HG02571 (cell line): ENCODE measurements at regions not wholly inside any gene's neighbourhood (a gene's known extent, or its start where the extent isn't known, plus 50 kb on each side); places are given as distances from the start of the nearest gene placed in this dataset.
"Not testable (repeated sequence)": the region's sequence is repeated elsewhere in the genome, so short reads cannot be mapped to it uniquely, and the experiment has no call there.

Experiments used
- ATAC-seq: cut with Tn5 transposase; IDR thresholded peaks from one replicate; pipeline ENCODE4 v1.9.1; 2021; ENCODE audit warnings: mild to moderate bottlenecking, moderate library complexity; ENCODE audit not compliant: unreplicated experiment

DNA sequence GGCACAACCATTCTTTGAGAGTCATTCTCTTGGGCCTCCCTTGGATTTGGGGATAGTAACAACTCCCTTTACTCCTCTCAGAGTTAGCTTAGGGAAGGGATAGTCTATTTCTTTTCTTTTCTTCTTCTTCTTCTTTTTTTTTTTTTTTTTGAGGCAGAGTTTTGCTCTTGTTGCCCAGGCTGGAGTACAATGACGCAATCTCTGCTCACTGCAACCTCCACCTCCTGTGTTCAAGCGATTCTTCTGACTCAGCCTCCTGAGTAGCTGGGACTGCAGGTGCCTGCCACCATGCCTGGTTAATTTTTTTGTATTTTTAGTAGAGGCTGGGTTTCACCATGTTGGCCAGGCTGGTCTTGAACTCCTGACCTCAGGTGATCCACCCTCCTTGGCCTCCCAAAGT lies 465.8 kb downstream of the PLCL1 start:
- ATAC-seq, result not testable (repeated sequence)

DNA sequence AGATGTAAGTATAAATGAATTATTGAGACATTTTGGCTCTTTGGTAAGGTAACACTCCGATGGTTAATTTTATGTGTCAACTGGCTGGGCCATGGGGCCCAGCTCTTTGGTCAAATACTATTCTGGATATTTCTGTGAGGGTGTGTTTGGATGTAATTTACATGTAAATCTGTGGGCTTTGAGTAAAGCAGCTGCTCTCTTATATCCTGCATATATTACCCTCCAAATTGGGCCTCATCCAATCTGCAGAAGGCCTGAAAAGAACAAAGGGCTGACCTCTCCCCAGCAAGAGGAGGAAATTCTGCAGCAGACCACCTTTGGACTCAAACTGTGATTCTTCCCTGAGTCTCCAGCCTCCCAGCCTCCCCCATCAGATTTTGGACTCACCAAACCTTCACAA lies 464.1 kb downstream of the PLCL1 start:
- no peak for ATAC-seq

DNA sequence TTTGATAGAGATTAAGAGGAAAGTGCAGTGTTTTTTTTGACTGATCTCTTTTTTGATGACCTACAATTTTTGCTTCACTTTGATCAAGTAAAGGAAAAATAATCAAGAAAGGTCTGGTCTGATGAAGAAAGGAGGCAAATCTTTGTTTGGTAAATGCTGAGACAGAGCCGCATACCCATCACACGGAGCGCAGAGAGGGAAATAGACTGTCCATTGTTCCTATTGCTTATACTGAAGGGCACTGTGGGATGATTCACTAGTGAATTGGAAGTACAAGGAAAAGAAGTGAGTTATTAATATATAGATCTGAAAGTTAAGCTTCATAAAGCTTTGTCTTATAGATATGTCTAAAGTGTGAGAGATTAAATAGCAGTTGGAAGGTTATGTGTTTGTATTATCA lies 455.1 kb downstream of the PLCL1 start:
- ATAC-seq, result no peak

DNA sequence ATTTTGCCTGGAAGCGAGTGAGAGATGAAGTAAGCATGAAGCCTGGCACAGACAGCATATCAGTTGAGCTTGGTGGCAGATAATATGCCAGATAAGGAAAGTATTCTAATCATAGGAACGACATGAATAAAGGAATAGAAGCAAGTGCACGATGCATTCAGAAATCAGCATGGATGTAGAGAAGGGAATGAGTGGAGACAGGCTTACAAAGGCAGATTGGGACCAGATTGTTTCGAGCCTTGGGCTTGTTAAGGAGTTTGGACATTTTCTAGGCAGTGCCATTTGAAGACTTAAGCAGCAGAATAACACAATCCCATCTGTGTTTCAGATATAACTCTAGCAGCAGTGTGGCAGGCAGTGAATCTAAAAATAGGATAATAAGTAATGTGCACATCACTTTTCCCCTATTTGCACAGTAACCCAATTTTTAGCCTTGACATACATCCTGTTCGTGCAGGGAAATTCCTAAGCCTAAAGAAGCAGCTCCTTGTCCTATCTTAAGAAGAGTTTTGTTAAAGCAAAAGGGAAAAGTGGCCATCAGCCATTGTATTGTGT lies 450.2 kb downstream of the PLCL1 start:
- no peak for ATAC-seq

DNA sequence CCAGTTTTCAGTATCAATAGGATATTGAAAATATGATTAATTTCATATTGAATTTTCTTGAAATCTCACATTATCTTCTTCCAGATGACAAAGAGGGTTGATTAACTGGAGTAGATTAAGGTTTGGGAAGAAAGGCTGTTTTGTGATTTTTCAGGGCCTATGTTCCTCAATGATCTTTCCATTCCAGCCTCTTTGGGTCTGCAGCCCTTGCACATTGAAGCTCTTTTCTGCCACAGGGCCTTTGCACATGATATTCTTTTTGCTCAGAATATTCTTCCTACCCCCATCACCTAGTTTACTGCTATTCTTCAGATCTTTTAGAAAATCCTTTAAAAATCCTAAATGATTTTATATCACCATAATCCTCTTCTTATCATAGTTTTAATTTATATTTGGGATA lies 449.6 kb downstream of the PLCL1 start:
- ATAC-seq, result no peak

DNA sequence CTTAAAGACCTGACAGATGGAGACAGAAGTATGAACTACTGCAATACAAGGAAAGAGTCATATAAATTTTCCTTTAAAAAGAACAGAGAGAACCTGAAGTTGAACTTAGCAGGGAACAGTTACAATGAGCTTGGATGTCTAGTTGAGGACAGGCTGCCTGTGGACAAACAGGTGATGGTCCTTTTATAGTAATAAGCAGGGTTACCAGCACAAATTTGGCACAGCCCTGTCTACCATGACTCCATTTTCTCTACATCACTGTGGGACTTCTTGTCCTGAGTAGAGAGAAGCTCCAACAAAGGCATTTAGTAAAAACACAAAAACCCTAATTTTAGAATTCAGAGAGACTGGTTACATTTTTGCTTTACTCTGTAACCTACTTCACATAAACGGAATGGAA lies 448.1 kb downstream of the PLCL1 start:
- ATAC-seq, result no peak

DNA sequence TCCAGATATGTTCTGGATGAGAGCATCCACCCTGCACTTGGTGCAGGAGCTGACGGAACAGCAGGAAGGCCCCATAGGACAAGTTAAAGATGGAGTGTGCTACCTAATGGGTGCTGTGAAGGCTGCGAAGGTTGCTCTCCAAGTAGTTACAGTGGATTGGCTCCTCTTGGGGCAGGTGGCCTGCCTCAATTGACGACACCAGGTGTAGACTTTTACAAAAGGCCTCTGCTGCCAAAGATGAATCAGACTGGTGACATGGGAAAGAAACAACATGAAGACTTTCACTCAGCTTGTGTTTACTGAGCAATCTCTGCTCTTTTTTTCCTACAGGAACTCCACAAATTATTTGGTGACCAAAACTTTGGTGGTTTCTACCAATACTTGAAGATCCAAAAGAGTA lies 437.7 kb downstream of the PLCL1 start:
- no peak for ATAC-seq

DNA sequence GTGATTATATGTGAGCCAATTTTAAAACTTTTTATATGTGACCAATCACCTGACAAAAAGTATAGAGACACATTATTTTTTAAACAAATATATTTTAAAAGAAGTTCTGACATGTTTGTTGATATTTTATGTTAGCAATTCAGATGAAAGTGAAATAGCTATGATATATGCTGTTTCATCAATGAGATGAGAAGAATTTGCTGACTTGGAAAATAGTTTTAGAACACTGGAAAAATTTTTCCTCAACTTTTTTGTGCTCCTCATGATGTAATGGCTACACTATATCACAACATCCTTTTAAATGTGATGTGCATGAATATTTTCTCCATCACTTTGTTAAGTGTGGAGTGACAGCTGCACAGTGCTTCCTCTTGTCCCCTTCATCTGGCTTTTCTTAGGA lies 434.0 kb downstream of the PLCL1 start:
- no peak for ATAC-seq

DNA sequence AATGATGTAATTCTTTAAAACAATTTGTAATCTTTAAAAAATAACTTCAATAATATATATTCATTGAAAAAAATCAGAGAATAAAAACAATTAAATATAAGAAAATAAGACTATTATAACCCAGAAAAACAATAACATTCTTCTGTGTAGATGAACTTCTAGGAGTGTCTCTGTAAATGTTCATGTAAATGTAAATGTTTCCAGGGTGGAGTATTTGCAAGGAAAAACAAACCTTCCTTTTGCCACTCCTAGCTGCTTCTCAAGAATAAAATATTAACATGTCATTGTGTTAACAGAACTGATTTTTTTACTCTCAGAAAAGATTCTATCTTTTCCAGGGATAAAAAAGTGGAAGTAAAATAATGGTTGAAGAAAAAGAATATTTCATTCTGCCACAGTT lies 431.9 kb downstream of the PLCL1 start:
- no peak for ATAC-seq

DNA sequence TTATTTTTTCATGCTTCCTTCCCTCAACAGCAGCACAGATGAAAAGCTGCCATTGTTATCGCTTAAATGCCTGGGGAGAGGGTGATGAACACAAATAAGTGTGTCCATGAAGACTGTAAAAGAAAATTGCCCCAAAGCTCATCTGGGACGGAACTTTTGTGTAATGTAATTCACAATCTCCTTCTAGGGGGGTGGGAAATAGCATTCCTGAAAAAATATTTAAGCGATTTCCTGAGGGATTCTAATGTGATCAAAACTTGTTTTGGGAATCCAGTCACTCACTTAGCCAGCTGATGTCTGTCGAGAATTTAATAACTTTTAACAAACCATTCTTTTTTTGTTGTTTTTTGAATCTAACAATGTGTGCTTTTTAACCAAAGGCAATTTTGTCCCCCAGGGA lies 427.9 kb downstream of the PLCL1 start:
- ATAC-seq, result no peak

DNA sequence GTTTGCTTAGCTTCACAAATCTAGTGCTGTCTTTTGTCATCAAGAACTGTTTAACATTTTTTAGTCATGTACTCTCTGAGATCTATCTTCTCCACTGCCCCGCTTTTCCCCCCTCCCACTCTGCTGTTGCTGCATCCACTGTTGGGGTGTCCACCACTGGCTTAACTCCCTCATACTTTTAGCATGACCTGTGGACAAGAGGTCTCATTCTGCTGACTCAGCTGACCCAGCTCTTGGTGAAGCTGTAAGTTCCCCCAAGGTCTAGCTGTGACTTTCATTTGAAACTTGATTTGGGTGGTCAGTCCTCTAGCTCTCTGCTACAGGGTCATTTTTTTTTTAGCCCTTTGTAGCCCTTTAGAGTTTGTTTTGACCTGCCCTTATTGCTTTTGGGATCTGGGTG lies 427.2 kb downstream of the PLCL1 start:
- ATAC-seq, result no peak

DNA sequence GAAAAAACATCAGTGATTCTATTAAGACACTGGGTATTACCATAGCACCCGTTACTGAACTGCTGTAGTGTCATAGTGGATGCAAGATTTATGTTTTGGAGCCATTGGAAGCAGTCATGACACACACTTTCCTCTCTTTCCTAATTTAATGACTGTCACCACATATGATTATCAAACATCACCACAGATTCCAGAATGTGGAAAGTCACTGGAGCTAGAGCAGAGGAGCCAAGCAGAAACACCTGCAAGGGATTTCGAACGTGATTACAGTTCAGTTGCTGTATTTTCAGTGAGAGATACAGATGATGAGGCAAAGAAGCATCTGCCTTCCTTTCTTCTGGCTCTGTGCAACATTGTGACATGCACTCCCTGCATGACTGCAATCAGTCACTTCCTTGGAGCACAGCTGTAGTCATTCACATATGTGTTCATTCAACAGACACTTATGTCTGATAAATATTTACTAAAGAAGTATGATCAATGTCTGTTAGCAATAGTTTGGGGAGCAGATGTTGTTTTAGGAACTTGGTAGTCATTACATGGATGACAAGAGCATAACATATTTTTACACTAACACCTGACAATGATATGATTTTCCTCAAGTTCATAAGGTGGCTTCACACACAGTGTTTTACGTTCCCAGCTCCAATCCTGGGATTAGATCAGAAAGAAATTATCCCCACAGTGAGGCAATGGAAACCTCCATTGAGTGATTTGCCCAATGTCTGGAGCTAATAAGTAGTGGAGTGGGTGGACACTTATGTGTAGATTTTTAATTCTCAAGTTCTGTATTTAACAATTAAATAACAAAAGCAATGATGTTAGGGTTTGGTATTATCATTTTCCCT lies 416.6 kb downstream of the PLCL1 start:
- ATAC-seq, result no peak

DNA sequence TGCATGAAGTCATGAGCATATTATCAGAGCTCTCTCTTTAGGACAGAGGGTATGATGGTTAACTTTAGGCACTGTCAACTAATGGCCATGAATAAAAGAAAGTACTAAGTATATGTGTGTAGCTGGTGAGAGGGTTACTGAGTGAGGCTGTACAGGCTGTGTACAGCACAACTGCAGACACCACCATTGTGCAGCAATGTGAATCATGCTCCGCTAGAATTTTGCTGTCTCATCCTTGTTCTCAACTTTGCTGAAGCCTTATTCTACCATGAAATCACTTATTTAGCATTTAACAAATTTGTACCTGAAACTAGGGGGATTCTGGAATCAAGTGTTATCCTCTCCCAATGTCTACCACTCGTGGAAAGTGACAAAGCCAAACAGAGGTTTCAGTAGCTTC lies 414.9 kb downstream of the PLCL1 start:
- no peak for ATAC-seq

DNA sequence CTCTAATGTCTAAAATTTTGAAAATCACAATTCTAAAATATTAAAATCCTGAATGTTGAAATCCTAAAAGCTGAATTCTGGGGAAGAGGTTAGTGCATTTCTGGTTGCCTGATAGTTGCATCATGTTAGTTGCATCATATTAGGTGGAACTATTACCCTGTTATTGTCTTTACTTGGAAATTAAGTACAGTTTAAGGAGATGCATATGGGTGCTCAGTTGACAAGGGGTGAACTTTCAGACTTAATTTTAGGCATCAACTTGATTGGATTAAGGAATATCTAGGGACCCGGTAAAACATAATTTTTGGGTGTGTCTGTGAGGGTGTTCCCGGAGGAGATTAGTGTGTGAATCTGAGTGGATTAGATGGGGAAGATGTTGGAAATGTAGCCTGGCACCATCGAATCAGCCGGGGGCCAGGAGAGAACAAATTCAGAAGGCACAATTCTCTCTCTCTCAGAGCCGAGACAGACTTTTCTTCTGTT lies 409.8 kb downstream of the PLCL1 start:
- no peak for ATAC-seq

DNA sequence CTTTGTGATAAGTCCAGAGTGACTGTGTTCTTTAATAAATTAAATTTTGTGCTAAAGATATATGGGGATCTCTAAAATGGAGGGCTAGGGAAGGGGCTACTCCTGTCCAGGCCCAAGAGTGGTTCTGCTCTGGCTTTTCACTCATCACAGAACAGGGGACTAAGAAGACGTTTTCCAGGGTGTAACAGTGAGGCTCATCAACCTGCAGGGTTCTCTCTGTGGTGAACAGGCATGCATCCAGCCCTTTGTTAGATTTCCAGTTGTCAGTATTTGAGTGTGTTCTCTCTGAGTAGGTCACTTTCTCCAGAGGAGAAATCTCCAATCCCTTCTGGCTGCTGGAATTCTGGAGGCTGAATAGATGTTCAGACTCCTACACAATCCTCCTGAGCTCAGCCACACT lies 408.9 kb downstream of the PLCL1 start:
- ATAC-seq, result no peak

DNA sequence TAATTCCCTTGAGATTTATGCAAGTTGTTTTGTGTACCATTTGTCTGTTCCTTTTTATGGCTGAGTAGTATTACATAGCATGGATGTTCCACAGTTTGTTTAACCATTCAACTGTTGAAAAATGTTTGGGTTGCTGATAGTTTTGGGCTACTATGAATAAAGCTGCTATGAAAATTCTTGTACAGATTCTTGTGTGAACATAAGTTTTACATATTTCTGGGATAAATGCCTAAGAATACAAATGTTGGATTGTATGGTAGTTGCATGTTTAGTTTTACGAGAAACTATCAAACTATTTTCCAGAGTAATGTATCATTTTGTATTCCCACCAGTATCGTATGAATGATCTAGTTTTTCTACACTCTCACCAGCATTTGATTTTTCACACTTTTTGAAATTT lies 407.3 kb downstream of the PLCL1 start:
- no peak for ATAC-seq

DNA sequence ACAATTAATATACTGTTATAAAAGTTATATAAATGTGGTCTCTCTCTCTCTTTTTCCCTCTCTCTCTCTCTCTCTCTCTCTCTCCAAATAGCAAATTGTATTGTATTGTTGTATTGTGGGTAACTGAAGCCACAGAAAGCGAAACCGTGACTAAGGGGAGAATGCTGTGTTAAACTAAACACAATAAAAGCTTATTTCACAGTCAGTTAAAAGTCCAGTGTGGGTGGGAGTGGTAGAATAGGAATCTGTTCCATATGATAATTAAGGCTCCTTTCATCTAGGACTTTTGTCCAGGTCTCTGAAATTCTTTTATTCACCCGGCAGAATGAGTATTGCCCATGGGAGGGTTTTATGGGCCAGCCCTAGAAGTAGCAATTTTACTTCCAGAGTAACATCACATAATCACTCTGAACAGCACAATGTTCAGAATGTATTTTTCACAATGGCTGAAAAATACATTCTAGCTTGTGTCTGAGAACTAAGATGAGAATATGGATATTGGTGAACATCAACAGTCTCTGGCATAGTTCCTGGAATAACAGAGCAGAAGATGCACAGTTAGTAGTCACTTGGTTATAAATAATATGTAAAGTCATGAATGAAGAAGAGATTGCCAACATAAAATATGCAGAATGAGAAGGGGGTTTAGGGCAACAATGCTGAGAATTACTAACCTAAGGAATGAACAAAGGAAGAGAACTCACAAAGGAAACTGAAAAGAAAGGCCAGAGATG lies 399.1 kb downstream of the PLCL1 start:
- no peak for ATAC-seq
